Omental fat pad (tissue), 3 donors: ENCODE measurements at regions not wholly inside any gene's neighbourhood (a gene's known extent, or its start where the extent isn't known, plus 50 kb on each side); places are given as distances from the start of the nearest gene placed in this dataset.

ENCODE experiments used
- ATAC-seq: fragments of 150-250 bp; one replicate; pipeline ENCODE4 v1.9.1; 2016; ENCODE audit warnings: mild to moderate bottlenecking, moderate library complexity; ENCODE audit not compliant: low FRiP score
- DNase-seq: peaks from one replicate; pipeline ENCODE4 v3.0.0-alpha.2; 2019; ENCODE audit warnings: low spot score
- TF ChIP-seq, protein P1 (sequence below), 3 donors: fragments of 450-650 bp; IDR thresholded peaks; one replicate each; pipeline ENCODE4 v1.5.1; 2016 to 2017; ENCODE audit warnings: antibody characterized with exemption in 3 of 3, mild to moderate bottlenecking in 3 of 3, moderate library complexity in 2 of 3

DNA sequence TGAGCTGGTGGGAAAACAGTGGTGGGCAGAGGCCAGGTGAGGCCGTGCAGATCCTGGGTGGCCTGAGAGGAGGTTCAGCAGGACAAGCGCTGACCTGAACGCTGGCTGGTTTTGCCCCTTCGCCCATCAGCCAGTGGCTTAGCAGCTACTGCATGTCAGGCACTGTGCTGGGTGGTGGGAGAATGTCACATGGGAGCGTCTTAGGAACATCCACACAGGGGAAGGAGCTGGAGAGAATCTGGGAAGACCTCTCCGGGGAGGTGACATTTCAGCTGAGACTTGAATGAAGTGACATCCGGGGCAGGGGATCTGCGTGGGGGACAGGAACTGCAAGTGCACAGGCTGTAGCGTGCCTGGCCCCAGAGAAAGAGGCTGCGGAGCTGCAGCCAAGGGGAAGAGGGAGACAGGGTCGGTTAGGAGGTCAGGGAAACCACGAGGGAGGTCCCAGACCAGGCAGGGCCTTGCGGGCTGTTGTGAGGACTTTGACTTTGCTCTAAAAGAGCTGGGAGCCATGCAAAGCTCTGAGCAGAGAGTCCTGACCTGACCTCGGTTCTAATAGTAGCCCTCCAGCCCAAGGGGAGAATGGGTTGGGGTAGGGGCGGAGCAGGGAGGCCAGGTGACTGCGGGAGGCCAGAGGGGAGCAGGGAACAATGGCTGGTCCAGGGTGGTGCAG lies 156.8 kb upstream of the PTPN1 start:
- DNase-seq = no peak

DNA sequence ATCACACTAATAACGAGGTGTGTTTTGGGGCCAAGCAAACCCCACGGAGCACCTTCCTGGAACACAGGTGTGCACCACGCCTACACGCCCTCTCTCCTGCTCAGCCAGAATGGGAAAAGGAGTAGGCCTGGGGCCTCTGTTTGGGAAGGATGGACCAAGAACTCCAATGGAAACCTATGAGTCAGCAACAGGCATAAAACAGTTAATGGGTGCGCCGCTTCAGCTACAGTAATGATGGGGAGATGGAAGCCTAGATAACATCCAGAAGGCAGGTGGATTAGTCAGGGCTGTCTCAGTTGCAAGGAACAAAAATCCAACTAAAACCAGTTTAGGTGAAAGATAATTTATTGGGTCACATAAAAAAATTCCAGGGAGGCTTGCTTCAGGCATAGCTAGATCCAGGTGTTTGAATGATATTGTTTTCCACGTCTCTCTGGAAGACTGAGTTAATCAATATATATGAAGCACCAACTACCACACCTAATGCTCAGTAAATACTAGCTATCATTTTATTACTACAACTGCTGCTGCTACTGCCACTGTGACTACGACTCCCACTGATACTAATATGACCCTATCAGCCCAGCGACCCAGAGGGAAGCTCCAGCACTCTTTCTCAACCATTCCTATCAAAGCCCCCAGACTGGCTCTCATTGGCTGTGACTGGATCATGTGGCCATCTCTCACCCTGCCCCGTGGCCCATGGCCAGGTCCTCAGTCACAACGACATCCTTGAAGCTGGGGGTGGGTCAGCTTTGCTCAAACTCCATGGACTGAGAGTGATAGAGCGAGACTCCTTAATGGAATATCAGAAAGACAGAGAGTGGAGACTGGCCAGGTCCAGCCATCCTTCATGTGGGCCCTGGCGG lies 155.2 kb upstream of the PTPN1 start:
- no peak for ATAC-seq
- no peak for DNase-seq
- TF ChIP-seq, protein P1, sequence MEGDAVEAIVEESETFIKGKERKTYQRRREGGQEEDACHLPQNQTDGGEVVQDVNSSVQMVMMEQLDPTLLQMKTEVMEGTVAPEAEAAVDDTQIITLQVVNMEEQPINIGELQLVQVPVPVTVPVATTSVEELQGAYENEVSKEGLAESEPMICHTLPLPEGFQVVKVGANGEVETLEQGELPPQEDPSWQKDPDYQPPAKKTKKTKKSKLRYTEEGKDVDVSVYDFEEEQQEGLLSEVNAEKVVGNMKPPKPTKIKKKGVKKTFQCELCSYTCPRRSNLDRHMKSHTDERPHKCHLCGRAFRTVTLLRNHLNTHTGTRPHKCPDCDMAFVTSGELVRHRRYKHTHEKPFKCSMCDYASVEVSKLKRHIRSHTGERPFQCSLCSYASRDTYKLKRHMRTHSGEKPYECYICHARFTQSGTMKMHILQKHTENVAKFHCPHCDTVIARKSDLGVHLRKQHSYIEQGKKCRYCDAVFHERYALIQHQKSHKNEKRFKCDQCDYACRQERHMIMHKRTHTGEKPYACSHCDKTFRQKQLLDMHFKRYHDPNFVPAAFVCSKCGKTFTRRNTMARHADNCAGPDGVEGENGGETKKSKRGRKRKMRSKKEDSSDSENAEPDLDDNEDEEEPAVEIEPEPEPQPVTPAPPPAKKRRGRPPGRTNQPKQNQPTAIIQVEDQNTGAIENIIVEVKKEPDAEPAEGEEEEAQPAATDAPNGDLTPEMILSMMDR (IDR thresholded peaks at IDR 0.05) = no peak

More for the DNA sequence above, 156.8 kb upstream of the PTPN1 start:
- no peak for ATAC-seq
- TF ChIP-seq, protein P1 (IDR thresholded peaks at IDR 0.05) = no peak

DNA sequence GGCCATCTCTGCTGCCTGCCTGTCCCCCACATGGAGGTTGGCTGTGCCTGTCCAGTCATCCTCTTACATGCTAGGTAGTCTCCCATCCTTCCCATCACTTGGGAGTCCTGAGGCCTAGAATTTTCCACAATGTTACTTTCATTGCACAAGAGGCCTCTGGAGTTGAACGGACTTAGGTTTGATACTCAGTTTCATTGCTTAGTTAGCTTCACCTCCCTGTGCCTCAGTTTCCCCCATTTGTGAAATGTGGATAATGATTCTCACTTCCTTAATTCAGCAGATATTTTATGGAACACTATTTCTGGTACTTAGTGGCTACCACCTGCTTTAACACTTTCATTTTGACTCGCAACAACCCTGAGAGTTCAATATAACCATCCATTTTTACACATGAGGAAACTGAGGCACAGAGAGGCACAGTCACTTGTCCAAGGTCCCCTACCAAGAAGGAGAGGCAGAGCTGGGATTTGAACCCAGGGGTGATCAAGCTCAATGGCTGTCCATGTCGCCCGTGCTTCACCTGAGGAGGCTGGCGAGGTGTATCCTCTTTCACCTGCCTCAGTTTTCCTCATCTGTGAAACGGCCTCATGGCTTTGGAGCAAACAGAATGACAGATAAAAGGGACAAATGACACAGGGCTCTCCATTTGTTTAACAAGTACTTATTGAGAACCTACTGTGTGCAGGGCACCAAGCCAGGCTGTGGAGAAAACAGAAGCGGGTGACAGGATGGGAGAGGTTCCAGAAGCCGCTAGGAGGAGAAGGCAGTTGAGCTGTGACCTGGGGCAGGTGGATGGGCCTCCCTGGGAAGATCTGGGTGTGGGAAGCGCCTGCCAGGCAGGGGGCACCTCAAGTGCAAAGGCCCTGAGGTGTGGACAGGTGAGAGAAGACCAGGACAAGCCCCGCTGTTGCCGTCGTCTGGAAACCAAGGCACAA lies 154.3 kb upstream of the PTPN1 start:
- no peak for ATAC-seq
- TF ChIP-seq, protein P1 (IDR thresholded peaks at IDR 0.05) = no peak
- no peak for DNase-seq

- TF ChIP-seq, protein P1 (IDR thresholded peaks at IDR 0.05) = no peak
- ATAC-seq (no peak), DNase-seq (no peak)
These were observed 153.7 kb upstream of the PTPN1 start for GRCh38 chr20:50356525-50356885.

DNA sequence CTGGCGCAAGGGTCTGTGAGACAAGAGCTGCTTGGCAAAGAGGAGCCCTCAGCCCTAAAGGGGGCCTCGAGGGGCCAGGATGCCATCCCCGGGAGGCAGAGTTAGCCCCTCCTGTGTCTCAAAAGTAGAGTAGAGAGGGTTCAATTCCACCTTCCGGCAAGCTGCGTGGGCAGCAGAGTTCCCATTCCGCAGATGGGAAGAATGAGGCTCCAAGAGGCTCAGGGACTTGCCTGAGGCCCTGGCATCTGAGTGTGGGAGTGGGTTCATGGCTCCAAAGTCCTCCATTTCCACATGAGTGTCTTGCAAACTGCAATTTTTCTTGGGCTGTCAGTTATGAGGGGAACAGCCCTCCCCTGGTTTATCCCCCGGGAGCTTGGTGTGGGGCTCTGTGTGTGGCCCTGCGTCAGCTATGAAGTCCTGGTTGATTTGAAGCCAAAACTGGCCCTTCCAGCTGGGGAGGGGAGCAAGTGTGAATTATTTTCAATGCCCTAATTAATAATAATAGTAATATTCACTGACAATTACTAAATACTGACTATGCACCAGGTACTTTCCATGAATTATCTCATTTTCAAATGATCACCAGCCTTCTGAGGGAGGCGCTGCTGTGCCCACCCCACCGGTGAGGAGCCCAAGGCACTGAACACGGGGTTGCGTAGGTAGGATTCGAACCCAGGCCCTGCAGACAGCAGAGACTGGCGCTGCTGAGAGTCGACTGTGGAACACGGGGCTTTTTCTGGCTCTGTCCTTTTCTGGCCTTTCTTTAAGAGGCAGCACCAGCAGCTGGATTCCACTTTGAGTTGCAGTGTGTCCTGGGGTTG lies 153.0 kb upstream of the PTPN1 start:
- TF ChIP-seq, protein P1 (IDR thresholded peaks at IDR 0.05) = no peak
- ATAC-seq (no peak), DNase-seq (no peak)

DNA sequence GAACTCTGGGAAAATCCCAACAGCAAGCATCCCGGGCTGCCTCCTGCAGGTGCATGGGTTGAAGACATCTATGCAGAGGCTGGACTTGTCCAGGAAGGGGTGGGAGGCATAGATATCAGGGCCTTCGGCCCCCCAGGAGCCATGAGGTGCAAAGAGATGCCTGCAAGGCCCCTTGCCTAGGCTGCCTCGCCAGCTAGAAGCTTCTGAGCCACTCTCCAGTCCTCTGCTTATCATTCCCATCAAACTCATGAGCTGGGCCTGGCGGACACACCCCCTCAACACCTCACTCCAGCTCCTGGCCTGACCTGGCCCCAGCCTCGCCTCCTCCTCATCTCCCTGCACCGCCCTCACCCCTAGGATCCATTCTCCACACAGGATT lies 152.4 kb upstream of the PTPN1 start:
- DNase-seq (no peak), ATAC-seq (no peak)
- TF ChIP-seq, protein P1 (IDR thresholded peaks at IDR 0.05) = no peak
